GM12878 (cell line): ENCODE measurements at regions not wholly inside any gene's neighbourhood (a gene's known extent, or its start where the extent isn't known, plus 50 kb on each side); places are given as distances from the start of the nearest gene placed in this dataset.

Source experiments
- ATAC-seq: fragments of 200-7000 bp; cut with Tn5 transposase; 3 replicates; pipeline ENCODE4 v1.9.1; 2020; ENCODE audit warnings: mild to moderate bottlenecking, moderate library complexity
- BruUV-seq: library from RNA; stranded (reverse); fragments of 400-500 nt; replicated peaks from 2 replicates; lab custom pipeline; 2021; lab: Mats Ljungman, UMichigan
- CTCF ChIA-PET: fragments of 300-600 bp; sonication (Branson Sonifier 250); formaldehyde crosslinking; extraction: SDS; loops from one replicate; lab custom pipeline; 2021; ENCODE audit warnings: inconsistent platforms; lab: Yijun Ruan, JAX
- POLR2A ChIA-PET: fragments of 350-600 bp; formaldehyde crosslinking; extraction: SDS; loops from one replicate; lab custom pipeline; 2021; ENCODE audit warnings: inconsistent platforms; lab: Charles Lee
- RAD21 ChIA-PET: fragments of 300-600 bp; sonication (Branson Sonifier 250); formaldehyde crosslinking; loops from one replicate; lab custom pipeline; 2023; ENCODE audit warnings: antibody characterized with exemption; ENCODE audit not compliant: unreplicated experiment; lab: Charles Lee
- SMC1A ChIA-PET: fragments of 300-600 bp; sonication (Branson Sonifier 250); formaldehyde crosslinking; loops from one replicate; lab custom pipeline; 2023; ENCODE audit not compliant: unreplicated experiment, uncharacterized antibody; lab: Charles Lee
- DNase-seq: peaks from one replicate; pipeline ENCODE4 v3.0.0-alpha.2; 2011; ENCODE audit warnings: low read depth, low spot score
- FAIRE-seq: peaks from 3 replicates; lab custom pipeline; 2011; peaks lifted over from hg19 to GRCh38; lab: Jason Lieb, UNC
- H2AFZ ChIP-seq: 2 replicates; pipeline ENCODE4 v1.6.0; 2011; ENCODE audit warnings: low read depth, low read length, control low read depth; ENCODE audit not compliant: control insufficient read depth
- H3K27ac ChIP-seq: 2 replicates; pipeline ENCODE4 v1.5.1; 2011; ENCODE audit warnings: control low read depth; ENCODE audit not compliant: control insufficient read depth, insufficient read depth
- H3K27me3 ChIP-seq, 2 experiments: replicated peaks in 1 of 2; 2 replicates each; pipeline versions ENCODE4 v1.6.0 to v1.6.1; 2011; ENCODE audit warnings: low read length in 1 of 2; ENCODE audit not compliant: control insufficient read depth in 2 of 2, insufficient read depth in 2 of 2
- H3K36me3 ChIP-seq, 2 experiments: 2 replicates each; pipeline ENCODE4 v1.5.1; 2011; ENCODE audit warnings: low read length in 1 of 2; ENCODE audit not compliant: control insufficient read depth in 2 of 2, insufficient read depth in 2 of 2
- H3K4me1 ChIP-seq: 2 replicates; pipeline ENCODE4 v1.6.1; 2011; ENCODE audit warnings: mild to moderate bottlenecking, low read length, moderate library complexity, mixed read lengths; ENCODE audit not compliant: control insufficient read depth, insufficient read depth
- H3K4me2 ChIP-seq: 2 replicates; pipeline ENCODE4 v1.6.0; 2011; ENCODE audit warnings: control low read depth; ENCODE audit not compliant: control insufficient read depth, insufficient read depth
- H3K4me3 ChIP-seq: fragments of 200-600 bp; sonication (generic); 2 replicates; pipeline ENCODE4 v1.5.1; 2016
- H3K79me2 ChIP-seq: 2 replicates; pipeline ENCODE4 v1.6.0; 2011; ENCODE audit warnings: low read length; ENCODE audit not compliant: control insufficient read depth, insufficient read depth
- H3K9ac ChIP-seq: 2 replicates; pipeline ENCODE4 v1.8.0; 2011; ENCODE audit warnings: low read length, control low read depth, mixed read lengths; ENCODE audit not compliant: control insufficient read depth, insufficient read depth
- H3K9me3 ChIP-seq: replicated peaks from 3 replicates; pipeline ENCODE4 v1.5.1; 2011; ENCODE audit warnings: mild to moderate bottlenecking, low read length; ENCODE audit not compliant: control insufficient read depth, insufficient read depth
- H4K20me1 ChIP-seq: 2 replicates; pipeline ENCODE4 v1.6.0; 2011; ENCODE audit not compliant: control insufficient read depth, insufficient read depth
- BHLHE40 ChIP-seq, 2 experiments: fragments of 450-650 bp in 1 of 2; IDR thresholded peaks; 2 replicates each; pipeline ENCODE4 v1.6.1; 2011 to 2017; ENCODE audit warnings: low read depth in 2 of 2, borderline replicate concordance in 1 of 2, improper control_type of control experiment in 1 of 2, low read length in 1 of 2, mild to moderate bottlenecking in 1 of 2
- CUX1 ChIP-seq: IDR thresholded peaks from 2 replicates; pipeline ENCODE4 v1.6.1; 2012; ENCODE audit warnings: improper control_type of control experiment, low read depth, low read length; ENCODE audit not compliant: insufficient replicate concordance
- E2F4 ChIP-seq: IDR thresholded peaks from 2 replicates; pipeline ENCODE4 v1.6.1; 2012; ENCODE audit warnings: low read depth, low read length, improper control_type of control experiment
- EED ChIP-seq: sonication (generic); IDR thresholded peaks from 2 replicates; pipeline ENCODE4 v1.6.1; 2016; ENCODE audit warnings: antibody characterized with exemption, low read depth
- EZH2 ChIP-seq: IDR thresholded peaks from 2 replicates; pipeline ENCODE4 v1.6.1; 2012; ENCODE audit warnings: low read depth, mild to moderate bottlenecking, control low read depth, inconsistent platforms, low read length, borderline replicate concordance; ENCODE audit not compliant: control insufficient read depth
- NFYA ChIP-seq: IDR thresholded peaks from 2 replicates; pipeline ENCODE4 v1.6.1; 2011; ENCODE audit warnings: low read depth, mild to moderate bottlenecking, low read length, improper control_type of control experiment, borderline replicate concordance
- NR2F1 ChIP-seq: fragments of 450-650 bp; conservative IDR thresholded peaks from 2 replicates; pipeline ENCODE4 v1.6.1; 2017; ENCODE audit warnings: mild to moderate bottlenecking
- POLR2AphosphoS2 ChIP-seq: IDR thresholded peaks from 2 replicates; pipeline ENCODE4 v1.6.1; 2011; ENCODE audit warnings: low read depth, mild to moderate bottlenecking, low read length, improper control_type of control experiment, moderate library complexity
- RAD21 ChIP-seq: IDR thresholded peaks from 2 replicates; pipeline ENCODE4 v1.6.1; 2011; ENCODE audit warnings: mild to moderate bottlenecking, low read depth, low read length, moderate library complexity; ENCODE audit not compliant: insufficient read depth
- RELA ChIP-seq: fragments of 450-650 bp; IDR thresholded peaks from 2 replicates; pipeline ENCODE4 v1.8.0; 2014; ENCODE audit warnings: borderline replicate concordance; ENCODE audit not compliant: partially characterized antibody
- REST ChIP-seq: IDR thresholded peaks from 2 replicates; pipeline ENCODE4 v1.6.1; 2012; ENCODE audit warnings: mild to moderate bottlenecking, low read depth, low read length
- SIN3A ChIP-seq: IDR thresholded peaks from 2 replicates; pipeline ENCODE4 v1.6.1; 2012; ENCODE audit warnings: low read depth, low read length, improper control_type of control experiment
- SMAD1 ChIP-seq: fragments of 450-650 bp; IDR thresholded peaks from 2 replicates; pipeline ENCODE4 v1.6.1; 2018; ENCODE audit warnings: mild to moderate bottlenecking, low read depth; ENCODE audit not compliant: partially characterized antibody
- SREBF2 ChIP-seq: IDR thresholded peaks from 2 replicates; pipeline ENCODE4 v1.6.1; 2012; ENCODE audit warnings: mild to moderate bottlenecking, low read length
- in situ Hi-C: fragments of 300-500 bp; cut with MboI; formaldehyde crosslinking; loops from 9 replicates; pipeline ENCODE4 v1.14.3; 2018; ENCODE audit warnings: mixed read lengths
- intact Hi-C: fragments of 100-400 bp; cut with micrococcal nuclease; formaldehyde crosslinking; loops from one replicate; pipeline ENCODE4 v1.14.2; 2022; ENCODE audit not compliant: unreplicated experiment

- peak overlapping the region; percentile 45; the same call in 1 of the 2 replicates for H2AFZ ChIP-seq
These were observed 448.6 kb upstream of the OPRM1 start for GRCh38 chr6:153590411-153590810.

More at GRCh38 chr6:153590411-153590810, 448.6 kb upstream of the OPRM1 start:
- H3K9me3 ChIP-seq: no peaks in the 10 kb centered on the region
- no peaks in the 10 kb centered on the region for H3K36me3 ChIP-seq
- ChIA-PET CTCF (interaction anchor here (0.6 to 0.7 kb wide), 2 partner anchors 82 to 1698 kb away, joined by 3 to 4 read pairs; no protein-coding TSS in a partner anchor), POLR2A (no interaction called here), RAD21 (no interaction called here), SMC1A (no interaction called here)
- no peak overlapping the region for H3K4me2 ChIP-seq
- no peak for FAIRE-seq
- no peak for ATAC-seq
- no peak overlapping the region for H3K9ac ChIP-seq
- no peaks in the 10 kb centered on the region for H3K79me2 ChIP-seq
- TF ChIP-seq CUX1 (no peak), SREBF2 (no peak), BHLHE40 (IDR thresholded peaks at IDR 0.05; ENCODE audit: borderline replicate concordance in 1 of 2, low read depth in 2 of 2, low read length in 1 of 2) (no peak), E2F4 (no peak), EZH2 (no peak), SMAD1 (no peak), NR2F1 (no peak), REST (no peak), POLR2AphosphoS2 (no peak), RELA (no peak), NFYA (no peak), RAD21 (no peak), SIN3A (no peak), EED (no peak)
- DNase-seq: no peak
- intact Hi-C loops: loop anchor here (2.0 kb wide), 1 partner anchor 38 kb away; no protein-coding TSS in a partner anchor
- no peaks in the 10 kb centered on the region for H3K27me3 ChIP-seq
- no peaks in the 10 kb centered on the region for H4K20me1 ChIP-seq
- 0 out of 2 replicates have a peak, but pooled peaks cover 2% of the 10 kb centered on the region for H3K4me1 ChIP-seq
- H3K27ac ChIP-seq: no peak overlapping the region
- no TSS peak for BruUV-seq
- in situ Hi-C loops: no loop called here
- H3K4me3 ChIP-seq: no peak overlapping the region
